ENCODE measurements at regions not wholly inside any gene's neighbourhood (a gene's known extent, or its start where the extent isn't known, plus 50 kb on each side); places are given as distances from the start of the nearest gene placed in this dataset.
"Not testable (repeated sequence)": the region's sequence is repeated elsewhere in the genome, so short reads cannot be mapped to it uniquely, and the experiment has no call there.

GRCh38 chr5:62216603-62217002, 89.4 kb upstream of the KIF2A start:
- H3K27me3 ChIP-seq (ENCODE audit: control insufficient read depth in 3 of 3, insufficient read depth in 3 of 3, low read length in 3 of 3); H3K27ac ChIP-seq (ENCODE audit: low read depth in 1 of 3, low read length in 2 of 3); H3K9me3 ChIP-seq (ENCODE audit: control insufficient read depth in 2 of 2, insufficient read depth in 1 of 2, low read depth in 1 of 2, low read length in 1 of 2); H3K36me3 ChIP-seq (ENCODE audit: control insufficient read depth in 3 of 3, insufficient read depth in 2 of 3, low read depth in 1 of 3, low read length in 3 of 3); H3K4me3 ChIP-seq (ENCODE audit: low read depth in 1 of 3, low read length in 3 of 3); DNase-seq; H3K4me1 ChIP-seq (ENCODE audit: control insufficient read depth in 3 of 3, insufficient read depth in 2 of 3, low read depth in 1 of 3, low read length in 2 of 3): not testable (repeated sequence)
- 32 to 71% (median 41%) methylated on average over 3 to 4 of the region's 5 CpGs for WGBS, 3 donors
- FAIRE-seq, result peak; percentile 39

- FAIRE-seq; DNase-seq; H3K4me1 ChIP-seq (ENCODE audit: control insufficient read depth in 3 of 3, insufficient read depth in 2 of 3, low read depth in 1 of 3, low read length in 2 of 3); H3K27me3 ChIP-seq (ENCODE audit: control insufficient read depth in 3 of 3, insufficient read depth in 3 of 3, low read length in 3 of 3); H3K9me3 ChIP-seq (ENCODE audit: control insufficient read depth in 2 of 2, insufficient read depth in 1 of 2, low read depth in 1 of 2, low read length in 1 of 2); H3K36me3 ChIP-seq (ENCODE audit: control insufficient read depth in 3 of 3, insufficient read depth in 2 of 3, low read depth in 1 of 3, low read length in 3 of 3); H3K4me3 ChIP-seq (ENCODE audit: low read depth in 1 of 3, low read length in 3 of 3); H3K27ac ChIP-seq (ENCODE audit: low read depth in 1 of 3, low read length in 2 of 3): not testable (repeated sequence)
- WGBS, 3 donors, result 44 to 72% (median 64%) methylated on average over 1 of the region's 1 CpG
Observed at GRCh38 chr5:62217095-62217494, 88.9 kb upstream of the KIF2A start.

- not testable (repeated sequence) for H3K27me3 ChIP-seq (ENCODE audit: control insufficient read depth in 3 of 3, insufficient read depth in 3 of 3, low read length in 3 of 3); DNase-seq; FAIRE-seq; H3K9me3 ChIP-seq (ENCODE audit: control insufficient read depth in 2 of 2, insufficient read depth in 1 of 2, low read depth in 1 of 2, low read length in 1 of 2); H3K4me3 ChIP-seq (ENCODE audit: low read depth in 1 of 3, low read length in 3 of 3); H3K27ac ChIP-seq (ENCODE audit: low read depth in 1 of 3, low read length in 2 of 3); H3K36me3 ChIP-seq (ENCODE audit: control insufficient read depth in 3 of 3, insufficient read depth in 2 of 3, low read depth in 1 of 3, low read length in 3 of 3); H3K4me1 ChIP-seq (ENCODE audit: control insufficient read depth in 3 of 3, insufficient read depth in 2 of 3, low read depth in 1 of 3, low read length in 2 of 3)
- 65 to 71% (median 67%) methylated on average over 3 of the region's 3 CpGs for WGBS, 3 donors
Observed at GRCh38 chr5:62218860-62219259, 87.1 kb upstream of the KIF2A start.

- DNase-seq, result peak; percentile 63 to 67
- WGBS, 3 donors, result 32 to 53% (median 48%) methylated on average over 5 of the region's 5 CpGs
- H3K36me3 ChIP-seq (ENCODE audit: control insufficient read depth in 3 of 3, insufficient read depth in 2 of 3, low read depth in 1 of 3, low read length in 3 of 3); FAIRE-seq; H3K4me1 ChIP-seq (ENCODE audit: control insufficient read depth in 3 of 3, insufficient read depth in 2 of 3, low read depth in 1 of 3, low read length in 2 of 3); H3K27me3 ChIP-seq (ENCODE audit: control insufficient read depth in 3 of 3, insufficient read depth in 3 of 3, low read length in 3 of 3); H3K4me3 ChIP-seq (ENCODE audit: low read depth in 1 of 3, low read length in 3 of 3); H3K9me3 ChIP-seq (ENCODE audit: control insufficient read depth in 2 of 2, insufficient read depth in 1 of 2, low read depth in 1 of 2, low read length in 1 of 2): not testable (repeated sequence)
- H3K27ac ChIP-seq (ENCODE audit: low read depth in 1 of 3, low read length in 2 of 3), result peak overlapping the region in 1 of 3 donors; percentile 56
Observed at GRCh38 chr5:62221881-62222280, 84.1 kb upstream of the KIF2A start.

GRCh38 chr5:62222305-62222704, 83.7 kb upstream of the KIF2A start:
- H3K4me3 ChIP-seq (ENCODE audit: low read depth in 1 of 3, low read length in 3 of 3); FAIRE-seq; H3K36me3 ChIP-seq (ENCODE audit: control insufficient read depth in 3 of 3, insufficient read depth in 2 of 3, low read depth in 1 of 3, low read length in 3 of 3); DNase-seq; H3K9me3 ChIP-seq (ENCODE audit: control insufficient read depth in 2 of 2, insufficient read depth in 1 of 2, low read depth in 1 of 2, low read length in 1 of 2); H3K4me1 ChIP-seq (ENCODE audit: control insufficient read depth in 3 of 3, insufficient read depth in 2 of 3, low read depth in 1 of 3, low read length in 2 of 3); H3K27me3 ChIP-seq (ENCODE audit: control insufficient read depth in 3 of 3, insufficient read depth in 3 of 3, low read length in 3 of 3): not testable (repeated sequence)
- WGBS, 3 donors, result 59 to 66% (median 64%) methylated on average over 2 of the region's 2 CpGs
- H3K27ac ChIP-seq (ENCODE audit: low read depth in 1 of 3, low read length in 2 of 3), result peak overlapping the region in 1 of 3 donors; percentile 56

- not testable (repeated sequence) for H3K4me3 ChIP-seq (ENCODE audit: low read depth in 1 of 3, low read length in 3 of 3)
- peak; percentile 10 for FAIRE-seq
Observed at GRCh38 chr5:62223312-62223670, 82.7 kb upstream of the KIF2A start.

GRCh38 chr5:62224987-62225601, 80.9 kb upstream of the KIF2A start:
- H3K4me3 ChIP-seq (ENCODE audit: low read depth in 1 of 3, low read length in 3 of 3); H3K27me3 ChIP-seq (ENCODE audit: control insufficient read depth in 3 of 3, insufficient read depth in 3 of 3, low read length in 3 of 3); H3K9me3 ChIP-seq (ENCODE audit: control insufficient read depth in 2 of 2, insufficient read depth in 1 of 2, low read depth in 1 of 2, low read length in 1 of 2); FAIRE-seq; H3K36me3 ChIP-seq (ENCODE audit: control insufficient read depth in 3 of 3, insufficient read depth in 2 of 3, low read depth in 1 of 3, low read length in 3 of 3); DNase-seq; H3K27ac ChIP-seq (ENCODE audit: low read depth in 1 of 3, low read length in 2 of 3); H3K4me1 ChIP-seq (ENCODE audit: control insufficient read depth in 3 of 3, insufficient read depth in 2 of 3, low read depth in 1 of 3, low read length in 2 of 3): not testable (repeated sequence)
- 52 to 75% (median 66%) methylated on average over 7 of the region's 7 CpGs for WGBS, 3 donors

More at GRCh38 chr5:62223312-62223670, 82.7 kb upstream of the KIF2A start:
- not testable (repeated sequence) for H3K9me3 ChIP-seq (ENCODE audit: control insufficient read depth in 2 of 2, insufficient read depth in 1 of 2, low read depth in 1 of 2, low read length in 1 of 2); H3K27me3 ChIP-seq (ENCODE audit: control insufficient read depth in 3 of 3, insufficient read depth in 3 of 3, low read length in 3 of 3); DNase-seq; H3K36me3 ChIP-seq (ENCODE audit: control insufficient read depth in 3 of 3, insufficient read depth in 2 of 3, low read depth in 1 of 3, low read length in 3 of 3); H3K4me1 ChIP-seq (ENCODE audit: control insufficient read depth in 3 of 3, insufficient read depth in 2 of 3, low read depth in 1 of 3, low read length in 2 of 3); H3K27ac ChIP-seq (ENCODE audit: low read depth in 1 of 3, low read length in 2 of 3)
- 1 to 5% (median 2%) methylated on average over 7 to 9 of the region's 9 CpGs for WGBS, 3 donors

GRCh38 chr5:62230876-62231388, 75.1 kb upstream of the KIF2A start:
- H3K9me3 ChIP-seq (ENCODE audit: control insufficient read depth in 2 of 2, insufficient read depth in 1 of 2, low read depth in 1 of 2, low read length in 1 of 2); H3K27me3 ChIP-seq (ENCODE audit: control insufficient read depth in 3 of 3, insufficient read depth in 3 of 3, low read length in 3 of 3); H3K36me3 ChIP-seq (ENCODE audit: control insufficient read depth in 3 of 3, insufficient read depth in 2 of 3, low read depth in 1 of 3, low read length in 3 of 3); FAIRE-seq; H3K4me3 ChIP-seq (ENCODE audit: low read depth in 1 of 3, low read length in 3 of 3): not testable (repeated sequence)
- 30 to 57% (median 44%) methylated on average over 3 of the region's 3 CpGs for WGBS, 3 donors
- peak; percentile 36 to 42 for DNase-seq
- peak overlapping the region in 1 of 3 donors; percentile 47 for H3K27ac ChIP-seq (ENCODE audit: low read depth in 1 of 3, low read length in 2 of 3)
- H3K4me1 ChIP-seq (ENCODE audit: control insufficient read depth in 3 of 3, insufficient read depth in 2 of 3, low read depth in 1 of 3, low read length in 2 of 3), result peaks cover 0 to 21% (median 0%) of the 10 kb centered on the region in 3 donors

- no peak for FAIRE-seq
- DNase-seq, result no peak
- no peak overlapping the region for H3K4me3 ChIP-seq (ENCODE audit: low read depth in 1 of 3, low read length in 3 of 3)
- H3K4me1 ChIP-seq (ENCODE audit: control insufficient read depth in 3 of 3, insufficient read depth in 2 of 3, low read depth in 1 of 3, low read length in 2 of 3), result peaks cover 0 to 21% (median 0%) of the 10 kb centered on the region in 3 donors
- H3K9me3 ChIP-seq (ENCODE audit: control insufficient read depth in 2 of 2, insufficient read depth in 1 of 2, low read depth in 1 of 2, low read length in 1 of 2), result no peaks in the 10 kb centered on the region
- no peaks in the 10 kb centered on the region for H3K36me3 ChIP-seq (ENCODE audit: control insufficient read depth in 3 of 3, insufficient read depth in 2 of 3, low read depth in 1 of 3, low read length in 3 of 3)
- H3K27me3 ChIP-seq (ENCODE audit: control insufficient read depth in 3 of 3, insufficient read depth in 3 of 3, low read length in 3 of 3), result no peaks in the 10 kb centered on the region
- peak overlapping the region in 1 of 3 donors; percentile 47 for H3K27ac ChIP-seq (ENCODE audit: low read depth in 1 of 3, low read length in 2 of 3)
- WGBS, 3 donors, result 88 to 90% (median 89%) methylated on average over 9 of the region's 9 CpGs
Observed at GRCh38 chr5:62231576-62231975, 74.4 kb upstream of the KIF2A start.

Measured in small intestine (tissue), 7 donors.